ENCODE measurements at regions not wholly inside any gene's neighbourhood (a gene's known extent, or its start where the extent isn't known, plus 50 kb on each side); places are given as distances from the start of the nearest gene placed in this dataset.

- no peak for TF ChIP-seq ZFX (IDR thresholded peaks at IDR 0.05)
- no peak for TF ChIP-seq CTCF (conservative IDR thresholded peaks at IDR 0.05)
- no peak overlapping the region for H3K27ac ChIP-seq
These were observed 93.9 kb upstream of the OGFRL1 start for GRCh38 chr6:71194724-71195123.

GRCh38 chr6:71197267-71197666 lies 91.3 kb upstream of the OGFRL1 start:
- no peak overlapping the region for H3K27ac ChIP-seq
- TF ChIP-seq ZFX (IDR thresholded peaks at IDR 0.05) (no peak), CTCF (conservative IDR thresholded peaks at IDR 0.05) (no peak)

- TF ChIP-seq ZFX (IDR thresholded peaks at IDR 0.05) (no peak), CTCF (conservative IDR thresholded peaks at IDR 0.05) (no peak)
- H3K27ac ChIP-seq: no peak overlapping the region
These were observed 90.8 kb upstream of the OGFRL1 start for GRCh38 chr6:71197780-71198179.

GRCh38 chr6:71198908-71199307 lies 89.7 kb upstream of the OGFRL1 start:
- TF ChIP-seq ZFX (IDR thresholded peaks at IDR 0.05) (no peak), CTCF (conservative IDR thresholded peaks at IDR 0.05) (no peak)

GRCh38 chr6:71199736-71200135 lies 88.9 kb upstream of the OGFRL1 start:
- H3K27ac ChIP-seq: no peak overlapping the region
- TF ChIP-seq ZFX (IDR thresholded peaks at IDR 0.05): no peak
- no peak for TF ChIP-seq CTCF (conservative IDR thresholded peaks at IDR 0.05)

More at GRCh38 chr6:71198908-71199307, 89.7 kb upstream of the OGFRL1 start:
- no peak overlapping the region for H3K27ac ChIP-seq

- H3K27ac ChIP-seq: no peak overlapping the region
- TF ChIP-seq CTCF (conservative IDR thresholded peaks at IDR 0.05) (no peak), ZFX (IDR thresholded peaks at IDR 0.05) (no peak)
These were observed 85.4 kb upstream of the OGFRL1 start for GRCh38 chr6:71203206-71203605.

GRCh38 chr6:71204741-71205140 lies 83.9 kb upstream of the OGFRL1 start:
- no peak overlapping the region for H3K27ac ChIP-seq
- no peak for TF ChIP-seq CTCF (conservative IDR thresholded peaks at IDR 0.05)
- TF ChIP-seq ZFX (IDR thresholded peaks at IDR 0.05): no peak
